Right lung (tissue), 2 donors: ENCODE measurements at regions not wholly inside any gene's neighbourhood (a gene's known extent, or its start where the extent isn't known, plus 50 kb on each side); places are given as distances from the start of the nearest gene placed in this dataset.

Source experiments
- DNase-seq, 2 donors: peaks; one replicate each; pipeline ENCODE4 v3.0.0-alpha.2; 2013

- no peak for DNase-seq
Observed at GRCh38 chr10:53749439-53749838, 976.9 kb upstream of the MBL2 start.

- no peak for DNase-seq
Observed at GRCh38 chr10:53748319-53748718, 975.7 kb upstream of the MBL2 start.

GRCh38 chr10:53744746-53745145, 972.2 kb upstream of the MBL2 start:
- no peak for DNase-seq

- no peak for DNase-seq
Observed at GRCh38 chr10:53744176-53744575, 971.6 kb upstream of the MBL2 start.

GRCh38 chr10:53737132-53737531, 964.5 kb upstream of the MBL2 start:
- DNase-seq, result no peak

- no peak for DNase-seq
Observed at GRCh38 chr10:53726921-53727320, 954.3 kb upstream of the MBL2 start.

GRCh38 chr10:53724581-53724980, 952.0 kb upstream of the MBL2 start:
- DNase-seq, result no peak

- DNase-seq, result no peak
Observed at GRCh38 chr10:53719658-53720057, 947.1 kb upstream of the MBL2 start.

- DNase-seq, result no peak
Observed at GRCh38 chr10:53716156-53716555, 943.6 kb upstream of the MBL2 start.

- DNase-seq, result no peak
Observed at GRCh38 chr10:53713431-53713830, 940.8 kb upstream of the MBL2 start.

GRCh38 chr10:53702489-53702888, 929.9 kb upstream of the MBL2 start:
- no peak for DNase-seq

- no peak for DNase-seq
Observed at GRCh38 chr10:53701213-53701612, 928.6 kb upstream of the MBL2 start.

GRCh38 chr10:53700278-53700677, 927.7 kb upstream of the MBL2 start:
- no peak for DNase-seq

- DNase-seq, result no peak
Observed at GRCh38 chr10:53699684-53700083, 927.1 kb upstream of the MBL2 start.

GRCh38 chr10:53699231-53699630, 926.6 kb upstream of the MBL2 start:
- DNase-seq, result no peak

GRCh38 chr10:53697038-53697437, 924.5 kb upstream of the MBL2 start:
- no peak for DNase-seq

GRCh38 chr10:53690524-53691240, 918.1 kb upstream of the MBL2 start:
- DNase-seq, result no peak

GRCh38 chr10:53687800-53688199, 915.2 kb upstream of the MBL2 start:
- no peak for DNase-seq

- DNase-seq, result no peak
Observed at GRCh38 chr10:53682885-53683284, 910.3 kb upstream of the MBL2 start.

GRCh38 chr10:53682458-53682857, 909.9 kb upstream of the MBL2 start:
- DNase-seq, result no peak

GRCh38 chr10:53679666-53680065, 907.1 kb upstream of the MBL2 start:
- DNase-seq, result peak; percentile 9 to 25

GRCh38 chr10:53675177-53675576, 902.6 kb upstream of the MBL2 start:
- DNase-seq, result no peak

GRCh38 chr10:53667063-53667462, 894.5 kb upstream of the MBL2 start:
- DNase-seq, result no peak

- peak; percentile 72 to 74 for DNase-seq
Observed at GRCh38 chr10:53664282-53665019, 891.9 kb upstream of the MBL2 start.
